CD4-positive, alpha-beta T cell (primary cell): ENCODE measurements at regions not wholly inside any gene's neighbourhood (a gene's known extent, or its start where the extent isn't known, plus 50 kb on each side); places are given as distances from the start of the nearest gene placed in this dataset.
"Not testable (repeated sequence)": the region's sequence is repeated elsewhere in the genome, so short reads cannot be mapped to it uniquely, and the experiment has no call there.

Source experiments
- ATAC-seq: fragments of 200-7000 bp; cut with Tn5 transposase; one replicate; pipeline ENCODE4 v1.10.0; 2022; ENCODE audit warnings: mild to moderate bottlenecking; ENCODE audit not compliant: poor library complexity
- CTCF ChIA-PET: fragments of 350-600 bp; sonication (Branson Sonifier 250); formaldehyde crosslinking; loops from one replicate; lab custom pipeline; 2021; ENCODE audit warnings: antibody characterized with exemption, inconsistent platforms; lab: Charles Lee
- POLR2A ChIA-PET: fragments of 350-600 bp; sonication (Branson Sonifier 250); formaldehyde crosslinking; loops from one replicate; lab custom pipeline; 2021; ENCODE audit warnings: antibody characterized with exemption, inconsistent platforms; lab: Charles Lee
- DNase-seq, 14 experiments: peaks; one replicate each; pipeline ENCODE4 v3.0.0-alpha.2; 2013 to 2020; ENCODE audit warnings: mixed read lengths in 2 of 14
- H3K27ac ChIP-seq, 2 donors: one replicate each; pipeline versions ENCODE4 v1.5.1 to v1.7.0; 2013; ENCODE audit warnings: low read length in 2 of 2, low read depth in 1 of 2, mild to moderate bottlenecking in 1 of 2
- H3K27me3 ChIP-seq, 2 experiments: 1 replicate in 1 of 2; 2 replicates in 1 of 2; pipeline versions ENCODE4 v1.6.1 to v1.7.0; 2013; ENCODE audit warnings: low read length in 2 of 2, control low read depth in 1 of 2, mild to moderate bottlenecking in 1 of 2, moderate library complexity in 1 of 2; ENCODE audit not compliant: insufficient read depth in 2 of 2, control insufficient read depth in 1 of 2
- H3K36me3 ChIP-seq: one replicate; pipeline ENCODE4 v1.6.1; 2013; ENCODE audit warnings: low read length, control low read depth; ENCODE audit not compliant: insufficient read depth
- H3K4me1 ChIP-seq: one replicate; pipeline ENCODE4 v1.6.1; 2013; ENCODE audit warnings: low read length, control low read depth; ENCODE audit not compliant: insufficient read depth
- H3K4me3 ChIP-seq: one replicate; pipeline ENCODE4 v1.5.1; 2013; ENCODE audit warnings: mild to moderate bottlenecking, low read length, moderate library complexity
- H3K9me3 ChIP-seq, 2 experiments: 1 replicate in 1 of 2; 2 replicates in 1 of 2; pipeline versions ENCODE4 v1.6.1 to v1.7.0; 2013; ENCODE audit warnings: low read length in 2 of 2, mild to moderate bottlenecking in 2 of 2, control low read depth in 1 of 2, moderate library complexity in 1 of 2; ENCODE audit not compliant: control insufficient read depth in 1 of 2, insufficient read depth in 1 of 2
- H3K27ac Mint-ChIP-seq: one replicate; pipeline ENCODE4 v1.8.0; 2020; ENCODE audit warnings: mixed read lengths
- H3K27me3 Mint-ChIP-seq: one replicate; pipeline ENCODE4 v1.8.0; 2021; ENCODE audit warnings: mixed read lengths
- H3K36me3 Mint-ChIP-seq: one replicate; pipeline ENCODE4 v1.8.0; 2021; ENCODE audit warnings: low read depth, mixed read lengths
- H3K4me1 Mint-ChIP-seq: one replicate; pipeline ENCODE4 v1.8.0; 2021; ENCODE audit warnings: low read depth, mixed read lengths
- H3K4me3 Mint-ChIP-seq: one replicate; pipeline ENCODE4 v1.8.0; 2020; ENCODE audit warnings: mild to moderate bottlenecking, mixed read lengths
- H3K9me3 Mint-ChIP-seq: one replicate; pipeline ENCODE4 v1.8.0; 2020; ENCODE audit warnings: mixed read lengths
- intact Hi-C, 2 experiments: fragments of 100-400 bp; cut with DNase I in 1 of 2; cut with micrococcal nuclease in 1 of 2; formaldehyde crosslinking; loops; one replicate each; pipeline versions ENCODE4 v1.15.1 to v1.9.0; 2023 to 2025; cut with DNase I, micrococcal nuclease
- TF ChIP-seq, protein P1 (sequence below): fragments of 200-600 bp; IDR thresholded peaks from one replicate; pipeline ENCODE4 v1.8.0; 2022; ENCODE audit warnings: antibody characterized with exemption, mild to moderate bottlenecking

DNA sequence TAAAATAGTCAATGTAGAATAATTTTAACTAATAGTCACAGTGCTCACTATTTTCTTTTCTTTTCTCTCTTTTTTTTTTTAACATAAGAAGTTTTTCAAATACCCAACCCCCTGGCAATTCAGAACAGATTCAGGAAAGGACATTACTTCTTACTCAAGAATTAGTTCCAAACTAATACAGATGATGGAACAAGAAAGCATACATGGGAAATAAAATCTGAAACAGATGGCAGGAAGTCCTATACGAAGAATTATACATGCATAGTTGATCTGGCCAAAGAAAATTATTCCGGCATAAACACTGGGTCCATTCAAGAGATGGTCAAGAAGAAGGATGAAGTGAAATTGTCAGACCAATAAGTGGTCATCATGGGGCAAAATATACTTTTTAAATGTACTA lies 614.4 kb upstream of the INTU start:
- H3K4me3 Mint-ChIP-seq = no peak overlapping the region
- ChIA-PET POLR2A (no interaction called here), CTCF (no interaction called here)
- Histone ChIP-seq H3K4me1 (no peaks in the 10 kb centered on the region), H3K27ac (no peak overlapping the region), H3K9me3 (no peaks in the 10 kb centered on the region), H3K36me3 (no peaks in the 10 kb centered on the region), H3K27me3 (no peaks in the 10 kb centered on the region), H3K4me3 (no peak overlapping the region)
- DNase-seq (no peak), ATAC-seq (no peak)
- H3K36me3 Mint-ChIP-seq = no peaks in the 10 kb centered on the region
- intact Hi-C loops = no loop called here
- no peaks in the 10 kb centered on the region for H3K27me3 Mint-ChIP-seq
- H3K9me3 Mint-ChIP-seq = peaks cover 2% of the 10 kb centered on the region
- no peaks in the 10 kb centered on the region for H3K4me1 Mint-ChIP-seq
- TF ChIP-seq, protein P1, sequence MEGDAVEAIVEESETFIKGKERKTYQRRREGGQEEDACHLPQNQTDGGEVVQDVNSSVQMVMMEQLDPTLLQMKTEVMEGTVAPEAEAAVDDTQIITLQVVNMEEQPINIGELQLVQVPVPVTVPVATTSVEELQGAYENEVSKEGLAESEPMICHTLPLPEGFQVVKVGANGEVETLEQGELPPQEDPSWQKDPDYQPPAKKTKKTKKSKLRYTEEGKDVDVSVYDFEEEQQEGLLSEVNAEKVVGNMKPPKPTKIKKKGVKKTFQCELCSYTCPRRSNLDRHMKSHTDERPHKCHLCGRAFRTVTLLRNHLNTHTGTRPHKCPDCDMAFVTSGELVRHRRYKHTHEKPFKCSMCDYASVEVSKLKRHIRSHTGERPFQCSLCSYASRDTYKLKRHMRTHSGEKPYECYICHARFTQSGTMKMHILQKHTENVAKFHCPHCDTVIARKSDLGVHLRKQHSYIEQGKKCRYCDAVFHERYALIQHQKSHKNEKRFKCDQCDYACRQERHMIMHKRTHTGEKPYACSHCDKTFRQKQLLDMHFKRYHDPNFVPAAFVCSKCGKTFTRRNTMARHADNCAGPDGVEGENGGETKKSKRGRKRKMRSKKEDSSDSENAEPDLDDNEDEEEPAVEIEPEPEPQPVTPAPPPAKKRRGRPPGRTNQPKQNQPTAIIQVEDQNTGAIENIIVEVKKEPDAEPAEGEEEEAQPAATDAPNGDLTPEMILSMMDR = no peak
- H3K27ac Mint-ChIP-seq = no peak overlapping the region

DNA sequence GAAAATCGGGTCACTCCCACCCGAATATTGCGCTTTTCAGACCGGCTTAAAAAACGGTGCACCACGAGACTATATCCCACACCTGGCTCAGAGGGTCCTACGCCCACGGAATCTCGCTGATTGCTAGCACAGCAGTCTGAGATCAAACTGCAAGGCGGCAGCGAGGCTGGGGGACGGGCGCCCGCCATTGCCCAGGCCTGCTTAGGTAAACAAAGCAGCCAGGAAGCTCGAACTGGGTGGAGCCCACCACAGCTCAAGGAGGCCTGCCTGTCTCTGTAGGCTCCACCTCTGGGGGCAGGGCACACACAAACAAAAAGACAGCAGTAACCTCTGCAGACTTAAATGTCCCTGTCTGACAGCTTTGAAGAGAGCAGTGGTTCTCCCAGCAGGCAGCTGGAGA lies 611.9 kb upstream of the INTU start:
- H3K36me3 Mint-ChIP-seq, POLR2A ChIA-PET, H3K9me3 Mint-ChIP-seq, intact Hi-C loops, H3K36me3 ChIP-seq, H3K27me3 Mint-ChIP-seq, CTCF ChIA-PET, ATAC-seq, DNase-seq, H3K4me3 Mint-ChIP-seq, H3K4me3 ChIP-seq, H3K4me1 Mint-ChIP-seq, H3K27ac ChIP-seq, H3K27me3 ChIP-seq, H3K9me3 ChIP-seq, H3K4me1 ChIP-seq, H3K27ac Mint-ChIP-seq: not testable (repeated sequence)

DNA sequence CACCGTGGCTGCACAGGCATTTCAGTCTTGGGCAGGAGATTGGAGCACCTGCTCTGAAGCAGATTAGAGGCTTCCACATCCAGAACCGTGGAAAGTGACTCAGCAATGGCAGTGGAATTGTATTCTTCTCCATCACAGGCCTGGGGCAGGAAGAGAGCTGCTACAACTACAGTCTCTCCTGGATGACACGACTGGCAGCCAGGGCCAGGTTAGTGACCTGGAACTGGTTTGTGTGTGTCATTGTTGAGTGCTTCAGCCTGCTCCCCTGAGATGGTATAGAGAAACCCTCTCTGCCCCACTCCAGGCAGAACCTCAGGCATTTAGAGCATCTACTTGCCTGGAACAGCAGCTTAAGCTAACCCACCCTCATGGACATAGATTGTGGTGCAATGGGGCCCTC lies 596.5 kb upstream of the INTU start:
- H3K36me3 Mint-ChIP-seq = no peaks in the 10 kb centered on the region
- H3K4me3 Mint-ChIP-seq = no peak overlapping the region
- TF ChIP-seq, protein P1 = no peak
- H3K9me3 Mint-ChIP-seq = peaks cover 10% of the 10 kb centered on the region
- CTCF ChIA-PET = no interaction called here
- ATAC-seq = no peak
- H3K27ac Mint-ChIP-seq = no peak overlapping the region
- Histone ChIP-seq H3K27ac (no peak overlapping the region), H3K36me3 (no peaks in the 10 kb centered on the region), H3K4me1 (no peaks in the 10 kb centered on the region), H3K4me3 (no peak overlapping the region), H3K9me3 (peaks cover 0 to 5% of the 10 kb centered on the region in 2 experiments), H3K27me3 (no peaks in the 10 kb centered on the region)
- no peak for DNase-seq
- intact Hi-C loops = no loop called here
- no peaks in the 10 kb centered on the region for H3K27me3 Mint-ChIP-seq
- H3K4me1 Mint-ChIP-seq = no peaks in the 10 kb centered on the region
- POLR2A ChIA-PET = no interaction called here

- no peaks in the 10 kb centered on the region for H3K36me3 Mint-ChIP-seq
- no peaks in the 10 kb centered on the region for H3K4me1 Mint-ChIP-seq
- H3K27me3 Mint-ChIP-seq = no peaks in the 10 kb centered on the region
- H3K9me3 Mint-ChIP-seq = no peaks in the 10 kb centered on the region
- Histone ChIP-seq H3K9me3 (no peaks in the 10 kb centered on the region), H3K27ac (no peak overlapping the region), H3K27me3 (no peaks in the 10 kb centered on the region), H3K4me1 (no peaks in the 10 kb centered on the region), H3K4me3 (no peak overlapping the region), H3K36me3 (no peaks in the 10 kb centered on the region)
- no peak overlapping the region for H3K4me3 Mint-ChIP-seq
- intact Hi-C loops = no loop called here
- DNase-seq (no peak), ATAC-seq (no peak)
- TF ChIP-seq, protein P1 = no peak
- ChIA-PET CTCF (no interaction called here), POLR2A (no interaction called here)
- no peak overlapping the region for H3K27ac Mint-ChIP-seq
Measured at GRCh38 chr4:127045861-127046260, 586.9 kb upstream of the INTU start.
